Dedifferentiated amniotic fluid mesenchymal stem cell (primary cell): ENCODE measurements at regions not wholly inside any gene's neighbourhood (a gene's known extent, or its start where the extent isn't known, plus 50 kb on each side); places are given as distances from the start of the nearest gene placed in this dataset.

ENCODE experiments used
- DNase-seq: peaks from one replicate; pipeline ENCODE4 v3.0.0-alpha.2; 2016; ENCODE audit errors: extremely low spot score

GRCh38 chr20:24060851-24061590, 72.4 kb upstream of the GGTLC1 start:
- no peak for DNase-seq

- no peak for DNase-seq
These were observed 70.6 kb upstream of the GGTLC1 start for GRCh38 chr20:24059174-24059573.

- DNase-seq, result no peak
These were observed 67.9 kb upstream of the GGTLC1 start for GRCh38 chr20:24056491-24056890.

GRCh38 chr20:24052599-24053275, 64.2 kb upstream of the GGTLC1 start:
- no peak for DNase-seq

- DNase-seq, result no peak
These were observed 62.6 kb upstream of the GGTLC1 start for GRCh38 chr20:24051160-24051559.

- no peak for DNase-seq
These were observed 61.5 kb upstream of the GGTLC1 start for GRCh38 chr20:24050119-24050518.

- no peak for DNase-seq
These were observed 60.5 kb upstream of the GGTLC1 start for GRCh38 chr20:24049081-24049480.

- DNase-seq, result no peak
These were observed 59.5 kb upstream of the GGTLC1 start for GRCh38 chr20:24048024-24048611.

- no peak for DNase-seq
These were observed 58.3 kb upstream of the GGTLC1 start for GRCh38 chr20:24046888-24047287.

- no peak for DNase-seq
These were observed 57.2 kb upstream of the GGTLC1 start for GRCh38 chr20:24045621-24046318.

GRCh38 chr20:24043294-24043693, 54.7 kb upstream of the GGTLC1 start:
- no peak for DNase-seq

- no peak for DNase-seq
These were observed 54.1 kb upstream of the GGTLC1 start for GRCh38 chr20:24042646-24043045.

- DNase-seq, result no peak
These were observed 52.4 kb upstream of the GGTLC1 start for GRCh38 chr20:24040896-24041459.

GRCh38 chr20:24039196-24039595, 50.6 kb upstream of the GGTLC1 start:
- DNase-seq, result no peak
